Thymus (tissue), 11 donors: ENCODE measurements at regions not wholly inside any gene's neighbourhood (a gene's known extent, or its start where the extent isn't known, plus 50 kb on each side); places are given as distances from the start of the nearest gene placed in this dataset.

Experiments used
- DNase-seq, 9 donors: peaks; one replicate each; pipeline ENCODE4 v3.0.0-alpha.2; 2013; ENCODE audit warnings: low spot score in 9 of 9, low read depth in 6 of 9, missing footprints in 1 of 9
- H3K27ac ChIP-seq, 2 donors: one replicate each; pipeline ENCODE4 v1.5.1; 2013; ENCODE audit warnings: control low read depth in 1 of 2, low read depth in 1 of 2, low read length in 1 of 2, mild to moderate bottlenecking in 1 of 2, moderate library complexity in 1 of 2
- H3K27me3 ChIP-seq, 2 donors: one replicate each; pipeline ENCODE4 v1.5.1; 2013; ENCODE audit warnings: low read length in 1 of 2; ENCODE audit not compliant: control insufficient read depth in 2 of 2, insufficient read depth in 1 of 2
- H3K36me3 ChIP-seq, 2 donors: one replicate each; pipeline ENCODE4 v1.5.1; 2013; ENCODE audit warnings: low read length in 1 of 2, mild to moderate bottlenecking in 1 of 2, moderate library complexity in 1 of 2; ENCODE audit not compliant: control insufficient read depth in 2 of 2, insufficient read depth in 2 of 2
- H3K4me1 ChIP-seq, 2 donors: one replicate each; pipeline ENCODE4 v1.5.1; 2013; ENCODE audit warnings: low read length in 2 of 2; ENCODE audit not compliant: control insufficient read depth in 2 of 2, insufficient read depth in 2 of 2
- H3K4me3 ChIP-seq, 2 donors: one replicate each; pipeline ENCODE4 v1.5.1; 2013; ENCODE audit warnings: low read length in 2 of 2, control low read depth in 1 of 2, mild to moderate bottlenecking in 1 of 2
- H3K9me3 ChIP-seq, 2 donors: one replicate each; pipeline ENCODE4 v1.5.1; 2013; ENCODE audit warnings: low read length in 1 of 2, mild to moderate bottlenecking in 1 of 2; ENCODE audit not compliant: control insufficient read depth in 2 of 2, insufficient read depth in 1 of 2
- WGBS: extraction: QIAGEN DNeasy Blood & Tissue Kit; methylation state at CpG from one replicate; pipeline ENCODE4 v1.1.7; 2013; 5-methylcytosine and 5-hydroxymethylcytosine counted together
- donor health status: healthy.

DNA sequence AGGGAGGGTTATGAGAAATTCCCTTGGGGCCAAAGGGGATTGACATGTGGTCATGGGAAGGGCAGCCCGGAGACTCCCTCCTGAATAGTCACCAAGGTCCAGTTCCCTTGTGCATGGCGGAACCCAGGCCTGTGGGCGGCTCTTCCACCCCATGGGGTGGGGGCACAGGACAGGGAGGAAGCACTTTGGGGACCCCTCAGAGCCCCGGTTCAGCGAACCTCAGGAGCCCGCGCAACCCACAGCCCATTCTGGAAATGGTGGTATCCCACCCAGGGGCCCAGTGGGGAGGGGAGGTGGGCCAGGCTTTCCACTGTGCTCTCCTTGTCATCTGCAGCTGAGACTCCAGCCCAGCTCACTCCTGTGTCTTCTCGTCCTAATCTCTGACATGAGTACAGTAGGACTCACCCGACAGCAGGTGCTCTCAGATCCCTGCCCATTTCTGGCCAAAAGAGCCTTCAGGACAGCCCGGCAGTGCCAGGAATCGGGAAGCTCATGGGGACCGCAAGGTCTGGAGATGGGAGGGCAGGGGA is 255.2 kb upstream of the SFSWAP start:
- Histone ChIP-seq H3K36me3 (no peaks in the 10 kb centered on the region), H3K4me3 (no peak overlapping the region), H3K9me3 (no peaks in the 10 kb centered on the region), H3K4me1 (no peaks in the 10 kb centered on the region), H3K27ac (no peak overlapping the region), H3K27me3 (no peaks in the 10 kb centered on the region)
- WGBS = 95% methylated on average over 12 of the region's 12 CpGs
- no peak for DNase-seq

DNA sequence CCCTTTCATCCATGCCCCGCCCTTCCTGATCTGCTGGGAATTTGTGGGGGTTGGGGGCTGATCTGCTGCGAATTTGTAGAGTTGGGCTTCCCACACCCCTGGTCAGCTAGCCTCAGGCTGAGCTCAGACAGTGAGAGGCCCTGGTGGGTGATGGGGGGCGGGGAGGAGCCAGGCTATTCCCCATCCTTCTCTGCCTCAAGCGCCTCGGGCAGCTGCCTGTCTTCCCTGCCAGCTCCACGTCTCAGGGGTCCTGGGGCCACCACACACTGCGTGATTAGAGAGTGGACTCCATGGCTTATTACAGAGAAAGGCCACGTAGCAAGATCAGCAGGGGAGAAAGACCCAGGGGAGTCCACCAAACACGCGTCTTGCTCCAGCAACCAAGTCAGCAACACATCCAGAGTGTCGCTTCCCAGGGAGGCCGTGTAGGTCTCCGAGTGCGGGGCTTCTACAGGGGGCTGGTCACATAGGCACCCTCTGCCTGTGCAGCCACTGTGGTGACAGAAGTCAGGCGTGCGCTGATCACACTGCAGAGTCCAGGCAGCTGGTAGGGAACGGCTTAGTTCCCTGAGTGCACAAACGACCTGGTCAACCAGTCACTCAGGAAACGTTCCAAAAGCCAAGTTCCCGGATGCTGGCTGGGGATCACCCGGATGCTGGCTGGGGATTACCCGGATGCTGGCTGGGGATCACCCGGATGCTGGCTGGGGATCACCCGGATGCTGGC is 254.4 kb upstream of the SFSWAP start:
- H3K27ac ChIP-seq = no peak overlapping the region
- H3K4me1 ChIP-seq = no peaks in the 10 kb centered on the region
- H3K4me3 ChIP-seq = no peak overlapping the region
- no peaks in the 10 kb centered on the region for H3K27me3 ChIP-seq
- 92% methylated on average over 24 of the region's 24 CpGs for WGBS
- no peaks in the 10 kb centered on the region for H3K9me3 ChIP-seq
- no peaks in the 10 kb centered on the region for H3K36me3 ChIP-seq
- no peak for DNase-seq

DNA sequence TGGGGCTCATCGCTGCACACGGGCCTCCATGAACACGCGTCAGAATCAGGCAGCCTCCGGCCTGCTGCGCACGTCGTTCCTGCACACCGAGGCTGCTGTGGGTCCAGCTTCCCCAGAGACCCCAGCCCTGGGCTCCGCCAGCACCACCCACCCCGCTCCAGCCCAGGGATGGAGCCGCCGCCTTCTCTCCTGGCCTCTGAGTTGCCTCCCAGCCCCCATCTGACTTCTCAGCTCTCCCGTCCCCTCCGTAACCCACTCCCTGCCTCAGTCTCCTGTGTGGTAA is 253.9 kb upstream of the SFSWAP start:
- 97% methylated on average over 15 of the region's 15 CpGs for WGBS
- H3K9me3 ChIP-seq = no peaks in the 10 kb centered on the region
- no peaks in the 10 kb centered on the region for H3K27me3 ChIP-seq
- no peaks in the 10 kb centered on the region for H3K4me1 ChIP-seq
- no peak for DNase-seq
- no peaks in the 10 kb centered on the region for H3K36me3 ChIP-seq
- H3K27ac ChIP-seq = no peak overlapping the region
- no peak overlapping the region for H3K4me3 ChIP-seq

DNA sequence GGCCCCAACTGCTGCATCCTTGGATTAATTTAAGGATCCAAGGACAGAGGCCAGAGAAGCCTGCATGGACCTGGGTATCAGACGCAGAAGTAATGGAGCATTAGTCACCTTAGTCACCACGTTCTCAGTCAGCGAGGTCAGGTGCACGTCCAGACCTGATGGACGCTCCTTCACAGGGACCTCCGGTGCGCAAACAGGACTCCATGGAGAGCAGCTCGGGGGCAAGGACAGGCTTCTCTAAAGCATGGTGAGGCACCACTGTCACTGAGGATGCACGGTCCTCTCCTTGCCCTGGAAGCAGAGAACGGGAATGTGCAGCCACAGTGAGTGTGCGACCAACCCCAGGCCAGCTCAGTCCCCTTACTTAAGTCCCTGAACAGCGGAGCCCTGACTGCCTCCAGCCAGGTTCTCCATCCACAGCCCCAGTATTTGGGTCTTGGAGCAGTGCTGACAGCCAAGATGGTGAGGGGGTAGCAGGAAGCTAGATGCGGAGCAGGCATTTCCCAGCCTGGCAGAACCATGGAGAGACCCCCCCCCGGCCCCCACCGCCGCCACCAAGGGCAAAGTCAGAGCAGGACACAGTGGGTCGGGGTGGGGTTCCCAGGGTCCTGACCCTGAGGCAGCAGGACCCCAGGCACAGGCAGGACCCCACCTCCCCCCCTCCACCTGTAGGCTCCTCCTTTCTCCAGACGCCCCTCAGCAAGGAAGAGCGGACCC is 253.4 kb upstream of the SFSWAP start:
- Histone ChIP-seq H3K4me1 (no peaks in the 10 kb centered on the region), H3K27ac (no peak overlapping the region), H3K36me3 (no peaks in the 10 kb centered on the region), H3K27me3 (no peaks in the 10 kb centered on the region), H3K9me3 (no peaks in the 10 kb centered on the region), H3K4me3 (no peak overlapping the region)
- no peak for DNase-seq
- WGBS = 95% methylated on average over 19 of the region's 19 CpGs

DNA sequence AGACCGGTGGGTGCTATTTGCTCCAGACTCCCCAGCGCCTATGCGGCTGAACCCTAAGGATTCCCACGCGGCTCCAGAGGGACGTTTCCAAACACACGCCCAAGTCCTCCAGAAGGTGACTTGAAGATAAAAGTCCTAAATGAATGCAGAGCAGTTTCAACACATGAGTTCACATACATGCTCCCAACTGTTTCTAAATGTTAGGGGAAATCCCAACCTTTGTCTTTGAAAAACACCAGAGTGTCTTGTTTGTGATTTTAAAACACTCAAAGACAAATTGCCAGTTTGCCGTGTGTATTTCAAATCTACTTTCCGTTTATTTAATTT is 252.9 kb upstream of the SFSWAP start:
- no peaks in the 10 kb centered on the region for H3K4me1 ChIP-seq
- WGBS = 93% methylated on average over 9 of the region's 9 CpGs
- DNase-seq = no peak
- H3K9me3 ChIP-seq = no peaks in the 10 kb centered on the region
- H3K36me3 ChIP-seq = no peaks in the 10 kb centered on the region
- no peak overlapping the region for H3K27ac ChIP-seq
- no peak overlapping the region for H3K4me3 ChIP-seq
- no peaks in the 10 kb centered on the region for H3K27me3 ChIP-seq

DNA sequence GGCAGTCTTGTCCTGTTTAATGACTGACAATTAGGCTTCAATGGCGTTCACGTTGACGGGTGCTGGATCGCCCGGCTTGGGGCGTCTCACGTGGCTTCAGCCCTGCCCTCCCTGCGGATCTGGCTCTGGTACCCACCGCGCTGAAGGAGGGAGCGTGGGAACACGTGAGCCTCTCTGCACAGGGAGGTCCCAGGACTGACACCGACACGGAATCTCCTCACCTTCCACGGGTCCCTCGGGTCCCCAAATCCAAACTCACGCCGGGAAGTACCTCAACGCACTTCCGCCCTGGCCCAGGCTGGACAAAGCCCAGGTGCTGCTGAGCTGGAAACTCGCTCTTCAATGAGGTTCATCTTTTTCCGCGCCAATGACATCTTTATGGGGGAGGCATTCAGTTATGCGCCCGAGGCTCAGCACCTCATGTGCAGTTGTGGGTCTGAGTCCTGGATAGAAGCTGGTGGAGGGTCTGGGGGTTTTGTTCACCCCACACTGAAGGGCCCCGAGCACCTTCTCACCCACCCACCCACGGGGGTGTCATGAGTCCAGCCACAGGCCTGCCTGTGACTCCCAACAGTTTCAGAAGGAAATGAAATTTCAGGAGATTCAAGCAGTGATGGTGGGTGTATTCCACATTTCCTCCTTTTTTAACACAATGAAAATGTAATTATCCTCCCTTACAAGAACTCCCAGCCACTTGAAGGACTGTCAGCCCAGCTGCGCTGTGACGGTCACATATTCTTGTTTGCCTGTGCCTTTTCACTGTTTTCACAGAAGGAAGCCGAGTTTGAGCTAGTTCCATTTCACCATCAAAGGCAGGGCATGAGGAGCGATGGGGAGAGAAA is 251.7 kb upstream of the SFSWAP start:
- Histone ChIP-seq H3K36me3 (no peaks in the 10 kb centered on the region), H3K4me3 (no peak overlapping the region), H3K9me3 (no peaks in the 10 kb centered on the region), H3K27me3 (no peaks in the 10 kb centered on the region), H3K27ac (no peak overlapping the region), H3K4me1 (no peaks in the 10 kb centered on the region)
- no peak for DNase-seq
- WGBS = 91% methylated on average over 31 of the region's 31 CpGs

DNA sequence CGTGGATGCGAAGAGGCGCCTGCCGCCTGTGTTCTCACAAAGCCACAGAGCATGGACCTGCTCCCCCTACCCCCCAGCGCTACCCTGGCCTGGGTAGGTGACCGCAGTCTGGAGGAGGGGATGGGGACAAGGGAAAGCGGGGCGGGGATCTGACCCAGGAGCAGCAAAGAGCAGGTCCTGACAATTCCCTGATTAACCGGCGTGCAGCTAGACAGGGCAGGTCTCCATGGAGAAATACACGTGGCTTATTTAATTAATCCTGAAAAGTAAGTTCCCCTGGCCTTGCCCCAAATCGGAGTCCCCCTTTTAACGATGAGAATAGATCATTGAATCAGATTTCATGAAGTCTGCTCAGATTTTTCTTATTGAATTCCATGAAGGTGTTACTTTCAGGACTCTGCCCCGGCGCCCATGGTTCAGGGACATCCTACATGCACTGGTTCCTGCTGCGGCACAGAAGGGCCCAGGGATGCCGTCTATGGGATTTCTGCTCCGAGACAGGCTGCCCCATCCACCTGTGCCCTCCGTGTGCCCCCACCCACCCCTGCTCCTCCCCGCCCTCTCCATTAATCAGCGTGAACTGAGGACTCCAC is 251.0 kb upstream of the SFSWAP start:
- H3K27ac ChIP-seq = no peak overlapping the region
- no peaks in the 10 kb centered on the region for H3K4me1 ChIP-seq
- H3K9me3 ChIP-seq = no peaks in the 10 kb centered on the region
- no peaks in the 10 kb centered on the region for H3K36me3 ChIP-seq
- 78% methylated on average over 21 of the region's 21 CpGs for WGBS
- no peak overlapping the region for H3K4me3 ChIP-seq
- no peak for DNase-seq
- H3K27me3 ChIP-seq = no peaks in the 10 kb centered on the region

DNA sequence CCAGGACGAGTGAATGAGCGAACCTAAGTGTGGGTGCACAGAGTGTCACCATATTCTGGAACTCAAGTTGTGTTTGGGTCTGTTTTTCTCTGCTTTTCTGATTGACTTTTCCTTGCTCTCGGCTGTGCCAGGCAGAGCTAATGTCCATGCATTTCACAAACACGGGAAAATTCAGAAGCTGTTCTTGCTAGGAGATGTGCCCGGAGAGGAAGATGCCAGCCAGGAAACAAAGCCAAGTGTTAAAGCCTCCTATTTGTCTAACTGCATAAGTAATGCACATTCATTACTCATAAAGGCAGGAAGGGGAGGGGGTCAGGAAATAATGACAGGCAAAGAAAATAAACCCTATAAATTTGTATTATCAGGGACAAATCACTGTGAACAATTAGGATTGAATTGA is 250.4 kb upstream of the SFSWAP start:
- 90% methylated on average over 5 of the region's 5 CpGs for WGBS
- Histone ChIP-seq H3K27me3 (no peaks in the 10 kb centered on the region), H3K9me3 (no peaks in the 10 kb centered on the region), H3K36me3 (no peaks in the 10 kb centered on the region), H3K4me1 (no peaks in the 10 kb centered on the region), H3K27ac (no peak overlapping the region), H3K4me3 (no peak overlapping the region)
- no peak for DNase-seq

DNA sequence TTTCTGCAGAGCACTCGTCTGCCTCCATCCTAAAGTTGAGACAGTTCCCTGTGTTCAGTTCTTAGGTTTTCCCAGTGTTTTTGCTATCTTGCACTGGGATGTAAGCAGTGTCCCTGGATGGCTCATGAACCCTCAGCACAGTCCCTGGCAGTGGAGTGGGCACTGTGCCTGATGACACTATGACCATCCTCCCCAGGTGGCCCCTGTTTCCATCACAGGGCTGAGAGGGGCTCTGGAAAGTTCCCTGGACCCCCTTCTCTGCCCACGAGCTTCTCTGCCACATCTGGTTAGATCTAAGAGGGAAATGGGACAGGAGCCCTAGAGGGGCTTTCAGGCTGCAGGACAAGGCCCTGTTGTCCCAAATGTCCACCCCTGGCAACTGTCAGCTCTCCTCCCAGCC is 249.8 kb upstream of the SFSWAP start:
- Histone ChIP-seq H3K36me3 (no peaks in the 10 kb centered on the region), H3K4me3 (no peak overlapping the region), H3K4me1 (no peaks in the 10 kb centered on the region), H3K27me3 (no peaks in the 10 kb centered on the region), H3K27ac (no peak overlapping the region), H3K9me3 (no peaks in the 10 kb centered on the region)
- 84% methylated on average over 2 of the region's 2 CpGs for WGBS
- no peak for DNase-seq
